NCI-H1694 treated with DMSO at 0.1 percent for 48 hours (cell line): ENCODE measurements at regions not wholly inside any gene's neighbourhood (a gene's known extent, or its start where the extent isn't known, plus 50 kb on each side); places are given as distances from the start of the nearest gene placed in this dataset.

Experiments
- DNase-seq: peaks from one replicate; lab custom pipeline; 2025; lab: John Stamatoyannopoulos, UW

- no peak for DNase-seq
Observed at GRCh38 chr2:7812231-7812995, 869.4 kb upstream of the ID2 start.

DNA sequence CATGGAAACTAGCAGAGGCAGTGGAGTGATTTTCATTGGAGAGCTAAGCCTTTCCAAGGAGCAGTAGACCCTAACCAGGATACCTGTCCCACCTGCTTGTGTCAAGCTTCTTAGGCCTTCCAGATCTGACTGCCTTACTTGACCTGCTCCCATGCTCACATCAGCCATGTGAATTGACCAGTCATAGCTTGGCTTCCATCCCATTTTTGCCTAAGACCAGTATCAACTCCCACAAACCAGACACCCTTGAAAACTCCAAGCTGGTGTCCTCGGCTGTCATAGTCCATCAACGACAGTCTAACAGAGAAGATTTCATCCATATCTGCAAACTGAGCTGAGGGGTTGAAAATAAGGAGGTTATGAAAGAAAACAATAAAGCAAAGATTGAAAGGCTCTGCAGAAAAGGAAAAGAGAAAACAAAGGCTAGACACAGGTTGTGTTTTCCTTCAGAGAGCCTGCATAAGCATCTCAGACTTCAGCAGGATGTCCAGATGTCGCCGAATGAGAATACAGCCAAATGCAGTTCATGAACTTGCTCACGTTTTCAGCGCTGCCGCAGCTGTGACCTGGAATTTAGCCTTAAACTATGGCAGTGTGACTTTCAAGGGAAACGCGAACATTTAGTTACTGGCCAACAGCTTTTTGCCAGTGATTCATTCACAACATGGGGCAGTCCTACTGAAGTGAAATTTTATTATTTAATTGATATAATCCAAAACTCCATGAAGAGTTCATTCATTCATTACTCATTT is 868.1 kb upstream of the ID2 start:
- no peak for DNase-seq

- DNase-seq: no peak
Observed at GRCh38 chr2:7815726-7816125, 866.1 kb upstream of the ID2 start.

DNA sequence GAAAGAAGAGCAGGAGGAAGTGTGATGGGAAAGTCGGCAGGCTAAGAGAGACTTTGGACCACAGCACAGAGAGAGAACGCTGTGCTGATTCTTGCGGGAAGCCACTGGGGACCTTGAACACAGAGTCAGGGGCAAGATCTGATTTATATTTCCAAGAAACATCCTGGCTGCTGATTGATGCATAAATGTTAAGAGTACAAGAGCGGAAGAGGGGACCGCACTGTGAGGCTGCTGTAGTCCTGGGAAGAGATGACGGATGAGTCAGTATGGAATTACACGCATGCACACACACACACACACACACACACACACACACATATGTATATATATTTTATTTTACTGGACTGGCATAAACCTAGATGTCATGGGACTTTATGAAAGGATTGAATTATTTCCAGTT is 865.6 kb upstream of the ID2 start:
- DNase-seq: no peak

DNA sequence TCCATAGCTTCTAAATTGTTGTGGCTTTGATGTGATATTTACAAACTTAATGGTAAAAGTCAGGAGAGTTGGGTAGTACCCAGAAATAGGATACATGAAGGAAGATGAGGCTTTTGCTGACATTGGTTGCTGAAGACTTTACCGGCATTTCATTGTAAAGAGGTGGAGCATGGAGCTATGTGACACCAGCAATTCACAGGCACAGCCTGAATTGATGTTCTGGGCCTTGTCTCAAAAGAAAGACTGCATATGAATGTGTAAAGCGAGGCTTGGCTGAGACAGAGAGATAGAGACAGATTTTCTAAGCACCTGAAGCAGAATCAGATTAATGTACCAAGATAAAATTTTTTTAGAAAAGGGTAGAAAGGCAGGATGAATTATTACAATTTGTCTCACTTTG is 864.9 kb upstream of the ID2 start:
- no peak for DNase-seq

DNA sequence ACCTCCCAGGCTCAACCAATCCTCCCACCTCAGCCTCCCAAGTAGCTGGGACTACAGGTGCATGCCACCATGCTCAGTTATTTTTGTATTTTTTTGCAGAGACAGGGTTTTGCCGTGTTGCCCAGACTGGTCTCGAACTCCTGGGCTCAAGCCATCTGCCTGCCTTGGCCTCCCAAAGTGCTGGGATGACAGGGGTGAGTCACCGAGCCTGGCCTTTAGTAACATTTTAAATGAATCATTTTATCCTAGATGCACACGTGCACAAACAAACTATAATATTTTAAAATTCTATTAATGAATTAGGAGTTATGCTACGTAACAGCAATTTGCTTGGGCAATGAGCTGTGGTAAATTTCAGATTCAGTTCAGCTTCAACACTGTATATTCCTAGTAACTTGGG is 862.5 kb upstream of the ID2 start:
- no peak for DNase-seq

- no peak for DNase-seq
Observed at GRCh38 chr2:7819850-7820249, 862.0 kb upstream of the ID2 start.

DNA sequence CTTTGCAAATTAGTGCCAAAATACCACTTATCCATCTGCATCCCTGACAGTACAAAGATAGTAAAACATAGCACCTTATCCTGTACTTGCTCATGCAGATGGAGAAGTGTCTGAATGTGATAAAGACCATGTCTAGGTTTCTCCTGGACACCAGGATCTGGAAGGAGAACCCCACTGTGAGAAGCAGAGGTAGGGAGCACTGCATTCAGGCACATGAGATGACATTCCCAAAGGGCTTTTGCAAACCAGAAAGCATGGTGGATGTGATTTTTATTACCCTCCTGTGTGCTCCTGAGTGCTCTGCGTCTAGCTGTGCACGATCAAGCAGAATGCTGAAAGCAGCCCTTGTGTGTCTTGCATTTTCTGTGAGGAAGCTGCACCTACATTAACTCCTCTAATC is 857.6 kb upstream of the ID2 start:
- DNase-seq: no peak

GRCh38 chr2:7825591-7826312 is 856.1 kb upstream of the ID2 start:
- DNase-seq: no peak

DNA sequence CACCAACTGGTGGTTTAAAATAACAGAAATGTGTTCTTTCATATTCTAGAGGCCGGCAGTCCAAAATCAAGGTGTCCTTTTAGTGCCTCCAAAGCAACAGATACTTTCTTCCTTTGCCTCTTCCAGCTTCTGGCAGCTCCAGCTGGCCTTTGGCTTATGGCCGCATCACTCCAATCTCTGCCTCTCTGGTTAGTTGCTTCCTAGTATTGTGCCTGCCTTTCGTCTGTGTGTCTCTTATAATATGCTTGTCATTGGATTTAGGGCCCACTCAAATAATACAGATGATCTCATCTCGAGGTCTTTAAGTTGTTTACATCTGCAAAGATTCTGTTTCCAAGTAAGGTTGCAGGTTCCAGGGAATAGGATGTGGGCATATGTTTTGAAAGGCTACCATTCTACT is 855.2 kb upstream of the ID2 start:
- no peak for DNase-seq

DNA sequence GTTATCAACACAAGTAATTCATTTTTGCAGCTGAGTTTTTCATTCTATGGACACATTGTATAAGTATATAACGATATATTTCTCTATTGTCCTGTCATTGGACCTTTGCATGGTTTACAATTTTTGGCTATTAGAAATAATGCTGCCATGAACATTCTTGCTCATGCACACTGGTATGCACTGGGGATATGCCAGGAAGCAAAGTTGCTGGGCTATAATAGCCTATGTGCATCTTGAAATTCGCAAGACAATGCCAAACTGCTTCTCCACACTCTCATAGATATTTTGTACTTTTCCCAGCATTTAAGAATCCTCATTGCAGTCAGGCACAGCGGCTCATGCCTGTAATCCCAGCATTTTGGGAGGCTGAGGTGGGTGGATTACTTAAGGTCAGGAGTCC is 852.6 kb upstream of the ID2 start:
- DNase-seq: no peak

GRCh38 chr2:7830616-7831015 is 851.2 kb upstream of the ID2 start:
- DNase-seq: no peak

- no peak for DNase-seq
Observed at GRCh38 chr2:7835151-7835550, 846.7 kb upstream of the ID2 start.

DNA sequence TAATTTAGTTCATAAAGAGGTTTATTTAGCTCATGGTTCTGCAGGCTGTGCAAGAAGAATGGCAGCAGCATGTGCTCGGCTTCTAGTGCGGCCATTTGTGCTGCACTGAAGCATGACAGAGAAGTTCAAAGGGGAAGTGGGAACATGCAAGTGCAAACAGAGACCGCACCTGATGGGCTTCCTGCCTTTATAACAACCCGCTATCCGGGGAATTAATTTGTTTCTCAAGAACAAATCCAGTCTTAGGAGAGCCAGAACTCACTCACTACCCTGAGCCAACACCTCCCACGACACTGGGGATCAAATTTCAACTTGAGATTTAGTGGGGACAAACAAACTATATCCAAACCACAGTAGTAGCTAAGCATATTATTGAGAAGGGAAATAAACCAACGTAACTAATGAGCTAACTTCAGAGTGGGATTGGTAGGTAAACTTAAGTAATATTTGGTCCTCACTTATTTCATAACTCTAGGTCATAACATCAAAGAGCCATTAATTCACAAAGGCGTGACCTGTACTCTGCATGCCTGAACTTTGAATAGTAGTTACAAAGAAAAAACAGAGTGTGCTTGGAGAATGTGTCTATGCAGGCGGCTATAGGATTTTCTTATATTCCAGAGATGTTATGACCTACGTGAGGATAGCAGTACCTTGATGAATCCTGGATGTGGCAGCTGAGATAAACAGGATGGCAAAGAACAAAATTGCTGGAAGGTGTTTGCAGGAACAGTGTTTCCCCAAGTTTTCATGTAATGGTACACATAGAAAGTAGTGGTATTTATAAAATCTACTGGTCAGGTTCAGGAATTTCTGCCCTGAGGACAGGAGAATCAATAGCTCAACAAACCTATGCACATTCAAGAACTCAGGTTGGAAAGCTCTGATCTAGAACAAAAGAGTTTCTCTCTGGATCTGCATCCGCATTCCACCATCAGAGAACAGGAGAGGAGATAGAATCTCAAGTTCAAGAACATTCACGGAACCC is 845.9 kb upstream of the ID2 start:
- DNase-seq: no peak

- DNase-seq: no peak
Observed at GRCh38 chr2:7837237-7837760, 844.6 kb upstream of the ID2 start.

DNA sequence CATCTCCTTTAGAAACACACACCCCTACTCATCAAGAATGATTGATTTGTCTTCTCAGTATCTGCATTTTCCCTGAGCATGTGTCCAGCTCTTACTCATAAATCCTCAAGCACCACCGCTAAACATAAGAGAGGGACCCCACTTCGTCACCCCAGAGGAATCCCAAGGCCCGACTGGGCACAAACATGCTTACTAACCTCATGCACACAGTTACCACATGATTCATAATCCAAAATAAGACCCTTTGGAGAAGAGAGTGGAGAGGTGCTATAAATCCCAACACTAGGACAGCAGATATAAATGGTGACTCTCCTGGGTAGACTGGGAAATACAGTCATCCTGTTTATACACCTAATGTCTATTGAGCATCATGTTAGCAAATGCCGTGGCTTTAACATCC is 843.2 kb upstream of the ID2 start:
- DNase-seq: no peak

GRCh38 chr2:7840651-7841380 is 841.0 kb upstream of the ID2 start:
- DNase-seq: no peak

- DNase-seq: no peak
Observed at GRCh38 chr2:7841751-7842150, 840.1 kb upstream of the ID2 start.

DNA sequence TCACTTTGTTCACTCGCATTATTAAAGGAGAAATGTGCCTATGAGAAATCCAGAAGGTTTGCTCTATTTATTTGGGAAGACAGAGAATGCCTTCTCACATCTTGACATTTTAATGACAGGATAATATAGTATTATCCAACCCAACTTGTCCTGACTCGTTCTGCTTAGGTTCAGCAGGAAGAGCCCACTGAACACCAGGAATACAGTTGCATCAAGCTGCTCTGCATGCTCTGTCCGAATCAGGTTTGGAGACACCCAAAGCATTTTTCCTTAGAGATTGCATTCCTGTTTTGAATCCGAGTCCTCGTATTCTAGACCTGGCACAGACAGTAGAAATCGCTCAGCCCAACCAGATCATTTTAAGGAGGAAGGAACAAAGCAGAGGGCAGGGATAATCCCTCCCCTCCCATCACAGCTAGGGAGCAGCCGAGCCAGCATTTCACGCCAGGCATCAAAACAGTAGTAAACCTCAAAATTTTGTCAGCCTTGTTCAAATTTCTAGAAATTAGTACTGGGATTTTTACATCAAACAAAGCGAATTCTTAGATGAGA is 837.4 kb upstream of the ID2 start:
- DNase-seq: no peak

GRCh38 chr2:7845332-7845731 is 836.5 kb upstream of the ID2 start:
- DNase-seq: no peak

DNA sequence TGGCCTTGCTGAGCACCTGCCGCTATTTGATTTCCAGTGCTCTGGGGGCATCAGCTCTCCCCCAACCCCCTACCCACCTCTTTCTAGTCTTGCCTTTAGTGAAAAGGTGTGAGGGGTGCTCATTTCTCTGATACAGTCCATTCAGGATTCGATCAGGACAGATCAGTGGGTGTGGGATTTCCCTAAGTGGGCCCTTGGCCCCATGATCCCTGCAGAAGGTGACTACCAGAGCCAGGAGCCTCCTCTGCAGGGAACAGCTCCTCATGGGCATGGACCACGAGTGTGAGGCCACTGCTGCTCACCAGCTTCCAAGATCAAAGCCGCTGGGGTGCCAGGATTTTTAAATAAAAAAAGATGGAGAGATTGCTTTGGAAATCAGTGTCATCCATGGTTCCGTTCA is 835.2 kb upstream of the ID2 start:
- DNase-seq: no peak
